RWPE1 (cell line): ENCODE measurements at regions not wholly inside any gene's neighbourhood (a gene's known extent, or its start where the extent isn't known, plus 50 kb on each side); places are given as distances from the start of the nearest gene placed in this dataset.

ENCODE experiments used
- CTCF ChIA-PET: fragments of 350-600 bp; sonication (Branson Sonifier 250); formaldehyde crosslinking; extraction: SDS; loops from one replicate; lab custom pipeline; 2021; lab: Yijun Ruan, JAX
- POLR2A ChIA-PET: fragments of 400-600 bp; formaldehyde crosslinking; extraction: SDS; loops from one replicate; lab custom pipeline; 2020; ENCODE audit warnings: antibody characterized with exemption; ENCODE audit not compliant: low non-redundant PET; lab: Yijun Ruan, JAX
- DNase-seq: peaks from one replicate; pipeline ENCODE4 v3.0.0; 2012; ENCODE audit warnings: low spot score
- H3K27ac ChIP-seq: fragments of 450-650 bp; 2 replicates; pipeline ENCODE4 v1.5.1; 2017
- TF ChIP-seq, protein P1 (sequence below): fragments of 450-650 bp; conservative IDR thresholded peaks from 2 replicates; pipeline ENCODE4 v1.5.1; 2017; ENCODE audit warnings: low read depth, mild to moderate bottlenecking

DNA sequence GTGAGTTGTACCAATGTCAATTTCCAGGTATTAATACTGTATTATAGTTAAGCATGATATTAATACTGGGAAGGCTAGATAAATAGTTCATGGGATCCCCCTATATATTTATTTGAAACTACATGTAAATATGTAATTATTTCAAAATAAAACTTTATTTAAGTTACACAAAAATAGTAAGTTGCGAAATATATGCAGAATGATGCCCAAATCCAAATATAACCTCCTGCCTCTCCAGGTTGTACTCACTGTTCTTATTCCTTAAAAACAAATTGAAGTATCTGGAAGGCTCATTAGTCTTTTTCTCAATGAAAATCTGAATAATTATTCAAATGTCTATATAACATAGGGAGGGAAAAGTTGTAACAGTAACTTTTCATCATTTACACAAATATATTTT lies 161.9 kb upstream of the DEFB112 start:
- ChIA-PET POLR2A (no interaction called here), CTCF (interaction anchor here (0.5 kb wide), 1 partner anchor 54 kb away, joined by 4 read pairs; no protein-coding TSS in a partner anchor)
- TF ChIP-seq, protein P1, sequence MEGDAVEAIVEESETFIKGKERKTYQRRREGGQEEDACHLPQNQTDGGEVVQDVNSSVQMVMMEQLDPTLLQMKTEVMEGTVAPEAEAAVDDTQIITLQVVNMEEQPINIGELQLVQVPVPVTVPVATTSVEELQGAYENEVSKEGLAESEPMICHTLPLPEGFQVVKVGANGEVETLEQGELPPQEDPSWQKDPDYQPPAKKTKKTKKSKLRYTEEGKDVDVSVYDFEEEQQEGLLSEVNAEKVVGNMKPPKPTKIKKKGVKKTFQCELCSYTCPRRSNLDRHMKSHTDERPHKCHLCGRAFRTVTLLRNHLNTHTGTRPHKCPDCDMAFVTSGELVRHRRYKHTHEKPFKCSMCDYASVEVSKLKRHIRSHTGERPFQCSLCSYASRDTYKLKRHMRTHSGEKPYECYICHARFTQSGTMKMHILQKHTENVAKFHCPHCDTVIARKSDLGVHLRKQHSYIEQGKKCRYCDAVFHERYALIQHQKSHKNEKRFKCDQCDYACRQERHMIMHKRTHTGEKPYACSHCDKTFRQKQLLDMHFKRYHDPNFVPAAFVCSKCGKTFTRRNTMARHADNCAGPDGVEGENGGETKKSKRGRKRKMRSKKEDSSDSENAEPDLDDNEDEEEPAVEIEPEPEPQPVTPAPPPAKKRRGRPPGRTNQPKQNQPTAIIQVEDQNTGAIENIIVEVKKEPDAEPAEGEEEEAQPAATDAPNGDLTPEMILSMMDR: no peak
- H3K27ac ChIP-seq: no peak overlapping the region
- DNase-seq: no peak

- no peak for DNase-seq
- ChIA-PET CTCF (no interaction called here), POLR2A (no interaction called here)
- H3K27ac ChIP-seq: no peak overlapping the region
- TF ChIP-seq, protein P1: no peak
Measured at GRCh38 chr6:50213146-50213545, 163.4 kb upstream of the DEFB112 start.

DNA sequence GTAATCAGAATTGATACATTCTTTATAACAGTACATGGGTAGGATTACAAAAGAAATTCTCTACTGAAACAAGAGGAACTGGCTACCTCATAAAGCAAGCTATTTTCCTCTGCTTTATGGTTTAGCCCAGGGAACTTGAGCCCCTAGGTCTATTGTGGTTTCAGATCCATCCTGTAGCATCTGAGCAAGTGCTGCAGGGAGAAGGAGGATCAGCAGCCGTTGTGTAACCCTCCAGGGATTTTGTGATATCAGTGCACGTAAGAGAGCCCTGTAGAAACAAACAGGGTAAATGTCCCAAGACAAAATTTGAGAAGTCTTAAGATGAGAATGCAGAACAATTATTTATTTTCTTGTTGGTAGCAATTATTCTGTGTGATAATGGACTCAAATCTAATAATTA lies 165.2 kb upstream of the DEFB112 start:
- H3K27ac ChIP-seq: no peak overlapping the region
- TF ChIP-seq, protein P1: no peak
- ChIA-PET CTCF (interaction anchor here (0.7 kb wide), 1 partner anchor 37 kb away, joined by 3 read pairs; no protein-coding TSS in a partner anchor), POLR2A (no interaction called here)
- DNase-seq: no peak

GRCh38 chr6:50217841-50218240 lies 168.1 kb upstream of the DEFB112 start:
- POLR2A ChIA-PET: no interaction called here
- no peak for DNase-seq
- CTCF ChIA-PET: no interaction called here

DNA sequence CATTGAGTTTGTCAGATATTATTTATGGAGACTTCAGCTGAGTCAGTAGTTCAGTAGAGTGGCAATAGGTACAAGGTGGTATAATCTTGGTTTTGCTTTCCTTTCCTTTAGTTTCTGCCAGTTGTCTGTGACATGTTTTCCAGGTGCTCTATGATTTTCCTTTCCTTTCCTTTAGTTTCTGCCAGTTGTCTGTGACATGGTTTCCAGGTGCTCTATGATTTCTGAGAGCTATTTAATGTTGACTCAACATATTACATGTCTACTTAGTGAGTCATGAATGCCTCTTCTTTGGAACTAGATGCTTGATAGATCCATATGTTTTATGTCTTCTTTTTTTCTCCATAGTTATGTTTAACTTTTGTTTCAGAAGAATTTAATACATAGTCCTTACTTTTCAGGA lies 186.4 kb upstream of the DEFB112 start:
- H3K27ac ChIP-seq: no peak overlapping the region
- TF ChIP-seq, protein P1: no peak
- POLR2A ChIA-PET: no interaction called here
- CTCF ChIA-PET: no interaction called here
- DNase-seq: no peak

More at GRCh38 chr6:50217841-50218240, 168.1 kb upstream of the DEFB112 start:
- TF ChIP-seq, protein P1: no peak
- no peak overlapping the region for H3K27ac ChIP-seq

- no peak overlapping the region for H3K27ac ChIP-seq
- no peak for DNase-seq
- POLR2A ChIA-PET: no interaction called here
- TF ChIP-seq, protein P1: no peak
- CTCF ChIA-PET: interaction anchor here (0.6 kb wide), 1 partner anchor 1604 kb away, joined by 4 read pairs; no protein-coding TSS in a partner anchor
Measured at GRCh38 chr6:50239853-50240252, 190.1 kb upstream of the DEFB112 start.

GRCh38 chr6:50240986-50241385 lies 191.3 kb upstream of the DEFB112 start:
- TF ChIP-seq, protein P1: no peak
- H3K27ac ChIP-seq: no peak overlapping the region
- CTCF ChIA-PET: no interaction called here
- DNase-seq: no peak
- POLR2A ChIA-PET: no interaction called here
